PFSK-1 (cell line): ENCODE measurements at regions not wholly inside any gene's neighbourhood (a gene's known extent, or its start where the extent isn't known, plus 50 kb on each side); places are given as distances from the start of the nearest gene placed in this dataset.

ENCODE experiments used
- FOXP2 ChIP-seq: optimal IDR thresholded peaks from 2 replicates; pipeline ENCODE3; 2011; ENCODE audit warnings: borderline replicate concordance, control low read depth, inconsistent platforms; ENCODE audit not compliant: insufficient read depth; ENCODE audit errors: extremely low read length, extremely low read depth
- SIN3A ChIP-seq: IDR thresholded peaks from 2 replicates; pipeline ENCODE4 v1.6.1; 2012; ENCODE audit warnings: mild to moderate bottlenecking, low read length, moderate library complexity, borderline replicate concordance; ENCODE audit not compliant: insufficient read depth
- TAF1 ChIP-seq: IDR thresholded peaks from 2 replicates; pipeline ENCODE4 v1.6.1; 2012; ENCODE audit warnings: low read length, control low read depth, borderline replicate concordance; ENCODE audit not compliant: insufficient read depth

DNA sequence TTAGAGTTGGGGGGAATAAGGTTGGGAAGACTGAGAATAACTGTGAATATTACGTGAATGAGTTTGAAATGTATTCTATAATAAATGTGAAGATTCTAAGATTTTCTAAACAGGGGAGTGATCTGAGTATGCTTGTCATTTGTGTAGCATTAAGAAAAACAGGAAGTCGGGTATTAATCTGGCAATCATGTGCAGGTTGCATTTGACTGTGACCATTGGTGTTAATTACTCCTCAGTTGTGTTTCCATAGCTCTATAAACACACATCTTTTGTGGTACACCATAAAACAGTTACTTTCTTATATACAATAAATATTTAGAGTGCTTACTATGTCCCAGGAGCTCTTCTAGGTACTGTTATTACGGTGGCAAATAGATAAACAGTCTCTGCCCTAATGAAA, 434.4 kb upstream of the PDE3A start:
- no peak for TF ChIP-seq FOXP2
- TF ChIP-seq SIN3A: no peak
- TF ChIP-seq TAF1: no peak
